Mucosa of descending colon (tissue), 3 donors: ENCODE measurements at regions not wholly inside any gene's neighbourhood (a gene's known extent, or its start where the extent isn't known, plus 50 kb on each side); places are given as distances from the start of the nearest gene placed in this dataset.

Experiments
- ATAC-seq: fragments of 200-7000 bp; cut with Tn5 transposase; one replicate; pipeline ENCODE4 v1.9.1; 2020; ENCODE audit warnings: mild to moderate bottlenecking, moderate library complexity
- DNase-seq, 3 donors: peaks; one replicate each; pipeline ENCODE4 v3.0.0-alpha.2; 2020
- H3K36me3 ChIP-seq: fragments of 200-600 bp; one replicate; pipeline ENCODE4 v1.8.0; 2021; ENCODE audit warnings: low read depth, mild to moderate bottlenecking
- H3K4me1 ChIP-seq: fragments of 200-600 bp; one replicate; pipeline ENCODE4 v1.8.0; 2021; ENCODE audit warnings: low read depth, mild to moderate bottlenecking
- H3K4me3 ChIP-seq: fragments of 200-600 bp; one replicate; pipeline ENCODE4 v1.8.0; 2021; ENCODE audit warnings: mild to moderate bottlenecking
- H3K9me3 ChIP-seq: fragments of 200-600 bp; one replicate; pipeline ENCODE4 v1.8.0; 2021; ENCODE audit warnings: mild to moderate bottlenecking
- CTCF ChIP-seq: fragments of 200-600 bp; IDR thresholded peaks from one replicate; pipeline ENCODE4 v1.8.0; 2022; ENCODE audit warnings: antibody characterized with exemption, mild to moderate bottlenecking
- intact Hi-C, 2 donors: fragments of 100-400 bp; cut with DNase I in 1 of 2; cut with micrococcal nuclease in 1 of 2; formaldehyde crosslinking; loops; one replicate each; pipeline versions ENCODE4 v1.11.0 to v1.11.1; 2022; cut with DNase I, micrococcal nuclease
- donor health status: DM: no; HTN: no; CAD: no; lungs with moderate emphysema.
- donor health status: DM: no; HTN: no; CAD: no.
- donor health status: DM: no; HTN: yes; CAD: no.

- H3K4me1 ChIP-seq, result no peaks in the 10 kb centered on the region
- no peaks in the 10 kb centered on the region for H3K36me3 ChIP-seq
- H3K9me3 ChIP-seq, result no peaks in the 10 kb centered on the region
- intact Hi-C loops, result no loop called here
- ATAC-seq (no peak), DNase-seq (no peak)
- no peak for TF ChIP-seq CTCF
- no peak overlapping the region for H3K4me3 ChIP-seq
Observed at GRCh38 chr13:67614013-67614412, 383.9 kb upstream of the PCDH9 start.

GRCh38 chr13:67588607-67589006, 358.5 kb upstream of the PCDH9 start:
- no peaks in the 10 kb centered on the region for H3K4me1 ChIP-seq
- intact Hi-C loops, result no loop called here
- DNase-seq, result peak in 1 of 3 donors; percentile 11
- peaks cover 3% of the 10 kb centered on the region for H3K9me3 ChIP-seq
- H3K36me3 ChIP-seq, result no peaks in the 10 kb centered on the region
- no peak for TF ChIP-seq CTCF
- no peak overlapping the region for H3K4me3 ChIP-seq
- ATAC-seq, result no peak

GRCh38 chr13:67577361-67577760, 347.2 kb upstream of the PCDH9 start:
- no peak for TF ChIP-seq CTCF
- Histone ChIP-seq H3K36me3 (no peaks in the 10 kb centered on the region), H3K4me1 (no peaks in the 10 kb centered on the region), H3K9me3 (no peaks in the 10 kb centered on the region), H3K4me3 (no peak overlapping the region)
- DNase-seq, result no peak
- no peak for ATAC-seq
- intact Hi-C loops, result no loop called here

- no peaks in the 10 kb centered on the region for H3K36me3 ChIP-seq
- intact Hi-C loops, result no loop called here
- H3K9me3 ChIP-seq, result no peaks in the 10 kb centered on the region
- DNase-seq (no peak), ATAC-seq (no peak)
- no peaks in the 10 kb centered on the region for H3K4me1 ChIP-seq
- no peak for TF ChIP-seq CTCF
- H3K4me3 ChIP-seq, result no peak overlapping the region
Observed at GRCh38 chr13:67574320-67575233, 344.4 kb upstream of the PCDH9 start.

GRCh38 chr13:67568205-67568604, 338.1 kb upstream of the PCDH9 start:
- no peak for DNase-seq
- H3K9me3 ChIP-seq, result no peaks in the 10 kb centered on the region
- intact Hi-C loops, result no loop called here
- no peaks in the 10 kb centered on the region for H3K36me3 ChIP-seq
- no peak for ATAC-seq
- H3K4me3 ChIP-seq, result no peak overlapping the region
- no peak for TF ChIP-seq CTCF
- no peaks in the 10 kb centered on the region for H3K4me1 ChIP-seq
